Mesothelial cell of epicardium (in vitro differentiated cells): ENCODE measurements at regions not wholly inside any gene's neighbourhood (a gene's known extent, or its start where the extent isn't known, plus 50 kb on each side); places are given as distances from the start of the nearest gene placed in this dataset.
"Not testable (repeated sequence)": the region's sequence is repeated elsewhere in the genome, so short reads cannot be mapped to it uniquely, and the experiment has no call there.

Experiments used
- DNase-seq, 2 experiments: peaks; one replicate each; pipeline ENCODE4 v3.0.0; 2021; ENCODE audit warnings: low spot score in 2 of 2; ENCODE audit not compliant: unreplicated experiment in 2 of 2
- H3K27ac Mint-ChIP-seq: 2 replicates; pipeline ENCODE4 v1.8.0; 2021; ENCODE audit warnings: mixed read lengths
- H3K27me3 Mint-ChIP-seq: 2 replicates; pipeline ENCODE4 v1.8.0; 2021; ENCODE audit warnings: low read depth, mixed read lengths
- H3K36me3 Mint-ChIP-seq: 2 replicates; pipeline ENCODE4 v1.8.0; 2021; ENCODE audit warnings: mixed read lengths
- H3K4me1 Mint-ChIP-seq: 2 replicates; pipeline ENCODE4 v1.8.0; 2021; ENCODE audit warnings: mixed read lengths
- H3K4me3 Mint-ChIP-seq: 2 replicates; pipeline ENCODE4 v1.8.0; 2021; ENCODE audit warnings: mild to moderate bottlenecking, moderate library complexity, mixed read lengths
- H3K9me3 Mint-ChIP-seq: 2 replicates; pipeline ENCODE4 v1.8.0; 2021; ENCODE audit warnings: mixed read lengths
- TF ChIP-seq, protein P1 (sequence below): fragments of 200-600 bp; sonication (generic); IDR thresholded peaks from one replicate; pipeline ENCODE4 v1.5.0; 2021; ENCODE audit warnings: antibody characterized with exemption; ENCODE audit not compliant: unreplicated experiment

- Mint-ChIP-seq H3K27me3 (no peaks in the 10 kb centered on the region), H3K4me3 (no peak overlapping the region), H3K27ac (no peak overlapping the region), H3K9me3 (peaks cover 50% of the 10 kb centered on the region), H3K36me3 (peaks cover 15% of the 10 kb centered on the region), H3K4me1 (no peaks in the 10 kb centered on the region)
- TF ChIP-seq, protein P1, sequence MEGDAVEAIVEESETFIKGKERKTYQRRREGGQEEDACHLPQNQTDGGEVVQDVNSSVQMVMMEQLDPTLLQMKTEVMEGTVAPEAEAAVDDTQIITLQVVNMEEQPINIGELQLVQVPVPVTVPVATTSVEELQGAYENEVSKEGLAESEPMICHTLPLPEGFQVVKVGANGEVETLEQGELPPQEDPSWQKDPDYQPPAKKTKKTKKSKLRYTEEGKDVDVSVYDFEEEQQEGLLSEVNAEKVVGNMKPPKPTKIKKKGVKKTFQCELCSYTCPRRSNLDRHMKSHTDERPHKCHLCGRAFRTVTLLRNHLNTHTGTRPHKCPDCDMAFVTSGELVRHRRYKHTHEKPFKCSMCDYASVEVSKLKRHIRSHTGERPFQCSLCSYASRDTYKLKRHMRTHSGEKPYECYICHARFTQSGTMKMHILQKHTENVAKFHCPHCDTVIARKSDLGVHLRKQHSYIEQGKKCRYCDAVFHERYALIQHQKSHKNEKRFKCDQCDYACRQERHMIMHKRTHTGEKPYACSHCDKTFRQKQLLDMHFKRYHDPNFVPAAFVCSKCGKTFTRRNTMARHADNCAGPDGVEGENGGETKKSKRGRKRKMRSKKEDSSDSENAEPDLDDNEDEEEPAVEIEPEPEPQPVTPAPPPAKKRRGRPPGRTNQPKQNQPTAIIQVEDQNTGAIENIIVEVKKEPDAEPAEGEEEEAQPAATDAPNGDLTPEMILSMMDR: no peak
- no peak for DNase-seq
These were observed 62.4 kb upstream of the CDK6 start for GRCh38 chr7:92898798-92899197.

GRCh38 chr7:92894857-92895256 lies 58.5 kb upstream of the CDK6 start:
- not testable (repeated sequence) for DNase-seq, H3K27me3 Mint-ChIP-seq, H3K27ac Mint-ChIP-seq, H3K4me1 Mint-ChIP-seq, H3K4me3 Mint-ChIP-seq
- Mint-ChIP-seq H3K9me3 (peaks cover 59% of the 10 kb centered on the region), H3K36me3 (peaks cover 13% of the 10 kb centered on the region)

GRCh38 chr7:92889081-92889480 lies 52.7 kb upstream of the CDK6 start:
- H3K4me3 Mint-ChIP-seq: no peak overlapping the region
- H3K4me1 Mint-ChIP-seq: no peaks in the 10 kb centered on the region
- peaks cover 61% of the 10 kb centered on the region for H3K9me3 Mint-ChIP-seq
- H3K27ac Mint-ChIP-seq: no peak overlapping the region
- H3K27me3 Mint-ChIP-seq: peaks cover 3% of the 10 kb centered on the region
- TF ChIP-seq, protein P1: no peak
- DNase-seq: no peak
- H3K36me3 Mint-ChIP-seq: peaks cover 6% of the 10 kb centered on the region
